ENCODE measurements at regions not wholly inside any gene's neighbourhood (a gene's known extent, or its start where the extent isn't known, plus 50 kb on each side); places are given as distances from the start of the nearest gene placed in this dataset.

- TF ChIP-seq, protein P1, sequence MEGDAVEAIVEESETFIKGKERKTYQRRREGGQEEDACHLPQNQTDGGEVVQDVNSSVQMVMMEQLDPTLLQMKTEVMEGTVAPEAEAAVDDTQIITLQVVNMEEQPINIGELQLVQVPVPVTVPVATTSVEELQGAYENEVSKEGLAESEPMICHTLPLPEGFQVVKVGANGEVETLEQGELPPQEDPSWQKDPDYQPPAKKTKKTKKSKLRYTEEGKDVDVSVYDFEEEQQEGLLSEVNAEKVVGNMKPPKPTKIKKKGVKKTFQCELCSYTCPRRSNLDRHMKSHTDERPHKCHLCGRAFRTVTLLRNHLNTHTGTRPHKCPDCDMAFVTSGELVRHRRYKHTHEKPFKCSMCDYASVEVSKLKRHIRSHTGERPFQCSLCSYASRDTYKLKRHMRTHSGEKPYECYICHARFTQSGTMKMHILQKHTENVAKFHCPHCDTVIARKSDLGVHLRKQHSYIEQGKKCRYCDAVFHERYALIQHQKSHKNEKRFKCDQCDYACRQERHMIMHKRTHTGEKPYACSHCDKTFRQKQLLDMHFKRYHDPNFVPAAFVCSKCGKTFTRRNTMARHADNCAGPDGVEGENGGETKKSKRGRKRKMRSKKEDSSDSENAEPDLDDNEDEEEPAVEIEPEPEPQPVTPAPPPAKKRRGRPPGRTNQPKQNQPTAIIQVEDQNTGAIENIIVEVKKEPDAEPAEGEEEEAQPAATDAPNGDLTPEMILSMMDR (IDR thresholded peaks at IDR 0.05), result no peak
- no peak for TF ChIP-seq POLR2A (IDR thresholded peaks at IDR 0.05)
These were observed 541.8 kb upstream of the CDH2 start for GRCh38 chr18:28718696-28719095.

Measured in body of pancreas (tissue), 4 donors.